GM12873 (cell line): ENCODE measurements at regions not wholly inside any gene's neighbourhood (a gene's known extent, or its start where the extent isn't known, plus 50 kb on each side); places are given as distances from the start of the nearest gene placed in this dataset.

Source experiments
- CTCF ChIP-seq: IDR thresholded peaks from 2 replicates; pipeline ENCODE4 v1.5.1; 2012; ENCODE audit warnings: low read depth, mild to moderate bottlenecking, moderate library complexity, low read length, control low read depth; ENCODE audit not compliant: insufficient read depth; ENCODE audit errors: missing control alignments

GRCh38 chr11:45067966-45068365, 78.5 kb upstream of the PRDM11 start:
- TF ChIP-seq CTCF = no peak

- TF ChIP-seq CTCF = no peak
These were observed 75.2 kb upstream of the PRDM11 start for GRCh38 chr11:45071232-45071631.

GRCh38 chr11:45073685-45074141, 72.7 kb upstream of the PRDM11 start:
- no peak for TF ChIP-seq CTCF

DNA sequence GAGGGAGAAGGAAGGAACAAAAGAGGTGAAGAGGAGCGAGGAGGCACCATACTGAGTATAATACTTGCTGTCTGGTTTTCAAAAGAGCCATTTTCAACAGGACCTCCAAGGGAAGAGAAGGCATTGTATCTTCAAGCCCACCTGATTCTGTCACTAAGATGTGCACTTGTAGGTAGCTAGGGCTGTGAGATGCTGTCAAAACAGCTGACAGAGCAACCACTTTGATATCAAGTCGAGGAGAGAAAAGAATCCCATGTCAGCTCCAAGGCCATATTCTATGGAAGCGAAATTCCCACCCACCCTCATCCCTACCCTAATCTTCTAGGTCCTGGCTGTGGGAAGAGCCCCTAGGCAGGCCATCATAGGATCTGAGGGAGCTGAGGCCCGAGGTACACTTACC, 70.9 kb upstream of the PRDM11 start:
- TF ChIP-seq CTCF = no peak

DNA sequence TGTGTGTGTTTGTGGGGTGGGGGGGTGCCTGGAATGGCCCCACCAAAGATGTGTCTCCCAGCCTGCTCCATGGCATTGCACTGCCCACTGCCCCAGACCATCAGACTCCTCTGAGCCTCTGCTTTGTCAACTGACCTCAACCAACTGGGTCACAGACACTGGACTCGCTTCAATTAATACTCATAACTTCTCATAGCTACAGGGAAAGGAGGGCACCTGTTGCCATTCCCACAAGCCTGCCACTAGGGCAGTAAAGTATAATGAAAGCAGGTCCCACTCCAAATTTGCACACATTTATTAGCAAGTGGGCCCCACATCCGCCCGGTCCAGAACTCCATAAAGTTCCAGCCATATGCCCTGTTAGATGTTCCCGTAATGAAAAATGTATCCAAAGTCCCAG, 70.5 kb upstream of the PRDM11 start:
- no peak for TF ChIP-seq CTCF

DNA sequence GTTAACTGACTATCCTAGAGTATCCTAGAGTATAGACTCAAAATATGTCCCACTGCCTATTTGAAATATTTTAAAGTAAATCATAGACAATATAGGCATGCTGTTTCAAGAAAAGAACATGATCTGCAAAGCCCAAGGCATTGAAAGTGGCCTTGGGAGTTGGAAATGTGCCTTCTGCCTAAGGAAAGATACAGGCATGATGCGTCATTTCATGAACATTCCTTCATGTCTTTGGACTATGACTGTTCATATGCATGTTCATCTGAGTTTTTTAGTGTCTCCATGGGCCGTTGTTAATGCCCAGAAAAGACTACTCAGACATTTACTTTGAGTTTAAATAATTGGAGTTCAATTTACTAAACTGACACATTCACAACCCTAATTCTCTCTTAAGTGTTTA, 69.7 kb upstream of the PRDM11 start:
- TF ChIP-seq CTCF = no peak

DNA sequence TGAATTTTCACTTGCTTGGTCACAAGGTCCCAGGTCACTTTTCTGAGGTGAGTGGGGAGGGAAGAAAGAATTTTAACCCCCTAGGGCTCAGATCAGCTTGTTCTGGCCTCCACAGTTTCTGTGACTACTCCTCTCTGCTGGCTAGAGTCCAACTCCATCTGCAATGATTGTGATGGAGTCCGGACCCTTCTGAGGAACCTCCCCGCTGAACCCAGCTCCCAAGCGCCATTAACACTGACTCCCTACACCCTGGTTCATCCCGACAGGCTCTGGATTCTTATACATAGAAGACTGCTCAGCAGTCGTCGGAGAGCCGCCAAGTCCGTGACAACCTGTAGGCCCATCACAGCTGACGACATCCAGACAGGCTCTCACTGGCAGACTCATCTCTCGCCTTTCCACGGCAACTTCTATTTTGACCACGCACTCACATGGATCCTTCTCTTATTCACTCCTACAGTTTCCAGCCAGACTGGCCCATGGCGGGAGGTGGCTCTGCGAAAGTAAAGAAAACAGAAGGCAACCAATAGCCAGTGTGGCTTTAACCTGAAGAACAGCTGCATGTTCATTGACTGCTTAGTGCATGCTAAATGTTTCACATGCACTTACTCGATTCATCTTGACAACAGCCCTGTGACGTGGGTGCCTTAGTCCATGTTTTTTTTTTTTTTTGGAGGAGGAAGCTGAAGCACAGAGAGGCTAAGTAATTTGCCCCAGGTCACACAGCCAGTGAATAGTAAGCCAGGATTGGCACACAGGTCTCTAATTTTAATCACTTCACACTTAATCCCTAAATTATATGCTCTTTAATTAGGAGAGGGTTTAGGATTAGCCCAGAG, 68.0 kb upstream of the PRDM11 start:
- no peak for TF ChIP-seq CTCF
